Skin epidermis (tissue), 12 donors: ENCODE measurements at regions not wholly inside any gene's neighbourhood (a gene's known extent, or its start where the extent isn't known, plus 50 kb on each side); places are given as distances from the start of the nearest gene placed in this dataset.

Experiments used
- H3K27ac ChIP-seq, 21 experiments: fragments of 200-600 bp; sonication (generic) in 11 of 21; one replicate each; pipeline ENCODE4 v1.5.0; 2020; ENCODE audit warnings: mild to moderate bottlenecking in 3 of 21, inconsistent platforms in 2 of 21, moderate library complexity in 2 of 21
- H3K4me3 ChIP-seq, 7 experiments: fragments of 200-600 bp; sonication (generic) in 2 of 7; one replicate each; pipeline ENCODE4 v1.5.0; 2020; ENCODE audit warnings: inconsistent platforms in 2 of 7, mild to moderate bottlenecking in 2 of 7, moderate library complexity in 1 of 7

- Histone ChIP-seq H3K27ac (no peak overlapping the region), H3K4me3 (no peak overlapping the region)
These were observed 153.8 kb upstream of the SETBP1 start for GRCh38 chr18:44526705-44527415.

DNA sequence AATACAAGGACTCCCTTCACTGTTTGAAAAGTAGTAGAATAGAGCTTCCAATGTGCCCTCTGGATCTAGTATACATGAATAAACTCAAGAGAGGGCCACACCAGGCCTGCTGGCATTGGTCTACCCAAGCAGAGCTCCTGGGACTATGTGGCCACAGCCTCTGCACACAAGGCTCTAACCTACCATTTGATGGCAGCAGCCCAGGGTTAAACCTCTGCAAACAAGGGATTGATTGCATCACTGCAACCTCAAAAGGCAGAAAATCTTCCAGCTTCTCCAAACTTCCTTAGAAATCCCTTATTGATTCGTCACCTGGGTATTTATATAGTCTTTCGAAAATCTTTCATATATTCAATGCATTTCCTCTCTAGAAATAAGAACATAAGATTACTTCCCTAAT lies 147.6 kb upstream of the SETBP1 start:
- H3K4me3 ChIP-seq, result no peak overlapping the region
- no peak overlapping the region for H3K27ac ChIP-seq

- Histone ChIP-seq H3K4me3 (no peak overlapping the region), H3K27ac (no peak overlapping the region)
These were observed 144.6 kb upstream of the SETBP1 start for GRCh38 chr18:44536046-44536445.

DNA sequence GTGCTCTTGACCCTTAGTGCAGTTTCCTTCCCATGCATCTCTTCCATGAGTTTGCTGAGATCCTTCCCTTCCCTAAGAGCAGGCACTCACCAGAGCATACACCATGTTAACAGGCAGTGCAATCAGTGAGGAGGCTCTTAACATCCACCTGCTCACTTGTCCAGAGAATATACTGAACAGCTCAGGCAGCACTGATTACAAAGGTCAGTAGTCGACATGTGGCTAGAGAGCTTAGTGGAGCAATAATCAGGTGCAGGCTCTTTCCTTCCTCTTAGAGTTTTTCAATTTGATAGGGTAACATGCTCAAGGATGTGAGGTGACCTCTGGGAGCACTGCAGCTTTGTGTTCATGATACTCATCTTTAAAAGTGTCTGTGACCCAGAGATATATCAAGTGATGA lies 144.1 kb upstream of the SETBP1 start:
- Histone ChIP-seq H3K27ac (no peak overlapping the region), H3K4me3 (no peak overlapping the region)

DNA sequence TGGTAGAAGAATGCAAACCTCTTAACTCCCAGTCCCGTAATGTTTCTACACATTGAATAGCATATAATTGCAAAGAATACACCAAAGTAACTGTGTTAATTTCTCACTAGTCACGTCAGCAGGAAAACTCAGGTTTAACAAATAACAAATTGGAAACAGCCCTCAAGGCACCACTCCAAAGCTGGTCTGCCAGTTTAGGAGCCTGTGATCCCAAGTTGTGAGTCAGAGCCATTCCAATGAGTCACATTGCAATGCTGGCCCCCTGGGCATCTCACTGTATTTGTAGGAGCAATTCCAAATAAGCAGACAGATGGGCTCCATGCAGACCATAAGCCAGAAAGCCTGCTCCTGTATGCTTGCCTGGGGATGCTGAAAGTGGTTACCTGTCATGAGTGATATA lies 143.2 kb upstream of the SETBP1 start:
- no peak overlapping the region for H3K27ac ChIP-seq
- H3K4me3 ChIP-seq, result no peak overlapping the region

GRCh38 chr18:44539926-44540325 lies 140.8 kb upstream of the SETBP1 start:
- Histone ChIP-seq H3K27ac (no peak overlapping the region), H3K4me3 (no peak overlapping the region)

DNA sequence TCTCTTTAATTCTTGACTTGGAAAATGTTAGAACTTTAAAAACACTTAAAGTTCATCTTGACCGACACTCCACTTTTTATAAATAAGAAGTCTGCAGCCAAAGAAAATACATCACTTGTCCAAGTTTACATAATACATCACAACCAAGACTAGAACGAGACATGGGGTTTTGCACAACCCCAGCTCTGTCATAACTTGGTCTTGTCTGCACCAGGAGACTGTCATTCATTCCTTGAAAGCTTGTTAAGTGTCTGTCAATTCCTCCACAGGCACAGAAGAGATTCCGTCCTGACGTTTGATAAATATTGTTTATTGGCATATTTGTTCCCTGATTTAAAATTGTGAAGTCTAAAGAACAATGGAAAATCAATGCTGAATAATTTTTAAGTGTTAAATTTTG lies 139.5 kb upstream of the SETBP1 start:
- Histone ChIP-seq H3K27ac (no peak overlapping the region), H3K4me3 (no peak overlapping the region)

GRCh38 chr18:44541781-44542180 lies 138.9 kb upstream of the SETBP1 start:
- H3K27ac ChIP-seq, result no peak overlapping the region

DNA sequence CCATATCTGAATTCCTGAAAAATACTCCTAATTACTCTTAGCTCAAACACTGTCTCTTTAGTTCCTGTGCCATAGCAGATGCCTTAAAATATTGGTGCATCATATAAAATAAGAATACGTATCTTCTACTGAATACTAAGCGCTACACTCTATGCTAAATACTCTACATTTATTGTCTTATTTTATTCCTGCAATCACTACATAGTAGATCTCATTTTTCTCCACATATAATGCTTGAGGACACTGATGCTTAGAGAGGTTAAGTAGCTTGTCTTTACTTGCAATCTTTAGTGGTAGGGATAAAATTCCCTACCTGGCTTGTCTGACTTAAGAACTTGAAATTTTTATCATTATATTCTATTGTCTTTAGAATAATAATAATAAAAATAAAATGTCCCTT lies 137.3 kb upstream of the SETBP1 start:
- Histone ChIP-seq H3K27ac (no peak overlapping the region), H3K4me3 (no peak overlapping the region)

More at GRCh38 chr18:44541781-44542180, 138.9 kb upstream of the SETBP1 start:
- no peak overlapping the region for H3K4me3 ChIP-seq

DNA sequence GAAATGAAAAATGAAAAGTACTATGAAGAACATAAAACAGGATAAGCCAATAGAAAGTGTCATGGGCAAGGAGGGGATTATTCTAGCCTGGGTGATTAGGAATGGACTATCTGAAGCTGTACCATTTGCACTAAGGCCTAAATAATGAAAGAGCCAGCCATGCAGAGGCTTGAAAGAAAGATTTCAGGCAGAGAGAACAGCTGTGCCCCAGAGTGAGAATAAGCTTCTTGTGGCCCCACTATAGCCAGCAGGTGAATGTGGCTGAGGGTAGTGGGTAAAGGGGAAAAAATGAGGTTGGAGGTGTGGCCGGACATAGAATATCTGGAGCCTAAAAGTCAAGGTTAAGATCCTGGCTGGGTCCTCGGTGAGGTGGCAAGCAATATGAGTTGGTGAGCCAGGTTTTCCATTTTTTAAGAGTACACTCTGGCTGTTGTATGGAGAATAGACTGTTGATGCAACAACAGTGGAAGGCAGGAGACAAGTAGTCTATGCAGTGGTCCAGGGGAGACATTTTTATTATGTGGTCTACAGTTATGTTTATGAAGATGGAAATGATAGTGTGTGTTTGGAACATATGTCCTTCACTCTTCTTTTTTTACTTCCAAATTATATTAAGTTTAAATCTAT lies 135.2 kb upstream of the SETBP1 start:
- Histone ChIP-seq H3K4me3 (no peak overlapping the region), H3K27ac (no peak overlapping the region)

GRCh38 chr18:44546954-44547353 lies 133.7 kb upstream of the SETBP1 start:
- H3K4me3 ChIP-seq, result no peak overlapping the region
- H3K27ac ChIP-seq, result no peak overlapping the region

DNA sequence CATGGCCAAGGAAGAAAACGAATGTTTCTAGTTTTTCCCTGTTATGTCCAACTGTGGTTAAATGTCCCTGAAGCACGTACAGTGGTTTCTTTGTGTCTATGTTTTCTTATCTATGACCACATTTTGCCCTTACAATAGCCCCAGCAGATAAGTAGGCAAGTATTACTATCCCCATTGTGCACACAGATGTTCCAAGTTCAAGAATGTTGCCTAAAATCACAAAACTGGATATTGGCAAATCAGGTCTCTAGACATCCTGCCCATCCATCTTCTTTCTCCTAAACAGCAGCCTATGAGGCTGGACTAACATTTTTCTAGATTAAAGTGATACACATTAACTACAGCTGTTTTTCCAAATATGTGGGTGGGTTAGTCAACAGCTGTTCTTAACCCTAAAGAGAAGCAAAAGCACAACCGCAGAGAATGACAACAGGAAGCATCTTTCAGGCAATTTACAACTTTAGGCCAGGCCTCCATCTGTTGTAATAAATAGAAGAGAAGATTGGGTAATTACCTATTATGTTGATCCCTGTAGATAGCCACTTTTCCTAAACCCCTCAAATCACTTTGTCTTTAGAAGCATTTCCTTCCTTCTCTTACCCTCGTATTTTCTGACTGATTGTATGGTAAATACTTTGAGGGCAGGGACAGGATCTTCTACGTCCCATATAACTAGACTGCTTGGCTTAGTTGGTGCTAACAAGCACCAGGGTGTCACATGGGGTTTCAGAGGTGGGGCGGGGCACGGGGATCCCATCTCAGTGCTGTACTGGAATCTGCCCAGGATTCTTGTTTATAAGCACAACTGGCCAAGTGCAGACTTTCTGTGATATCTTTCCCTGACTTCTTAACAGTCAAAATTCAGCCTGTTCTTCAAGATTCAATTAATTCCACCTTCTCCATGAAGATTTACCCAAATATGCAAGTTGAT lies 132.1 kb upstream of the SETBP1 start:
- Histone ChIP-seq H3K27ac (peak overlapping the region in 1 of 21 experiments; percentile 14), H3K4me3 (no peak overlapping the region)

DNA sequence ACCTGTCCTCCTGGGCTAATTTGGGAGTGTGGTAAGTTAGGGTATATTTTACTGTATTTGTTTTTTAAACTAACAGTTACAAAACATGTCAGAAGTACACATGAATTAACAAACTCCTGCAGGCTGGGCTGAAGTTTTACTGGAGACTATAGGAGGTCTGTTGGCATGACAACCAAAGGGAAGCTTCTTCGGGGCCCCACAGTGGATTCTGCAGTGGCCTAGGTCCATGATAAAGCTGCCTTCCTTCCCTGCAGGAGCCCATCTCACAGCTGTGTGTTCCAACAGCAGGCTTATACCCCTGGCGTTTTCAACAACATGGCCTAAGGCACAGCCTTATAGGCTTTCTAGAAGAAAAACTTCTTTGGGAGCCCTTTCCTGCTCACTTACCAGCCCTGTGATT lies 128.0 kb upstream of the SETBP1 start:
- H3K27ac ChIP-seq, result no peak overlapping the region
- no peak overlapping the region for H3K4me3 ChIP-seq

- Histone ChIP-seq H3K27ac (peak overlapping the region in 2 of 21 experiments; percentile 41 to 58), H3K4me3 (no peak overlapping the region)
These were observed 124.4 kb upstream of the SETBP1 start for GRCh38 chr18:44556296-44556695.

DNA sequence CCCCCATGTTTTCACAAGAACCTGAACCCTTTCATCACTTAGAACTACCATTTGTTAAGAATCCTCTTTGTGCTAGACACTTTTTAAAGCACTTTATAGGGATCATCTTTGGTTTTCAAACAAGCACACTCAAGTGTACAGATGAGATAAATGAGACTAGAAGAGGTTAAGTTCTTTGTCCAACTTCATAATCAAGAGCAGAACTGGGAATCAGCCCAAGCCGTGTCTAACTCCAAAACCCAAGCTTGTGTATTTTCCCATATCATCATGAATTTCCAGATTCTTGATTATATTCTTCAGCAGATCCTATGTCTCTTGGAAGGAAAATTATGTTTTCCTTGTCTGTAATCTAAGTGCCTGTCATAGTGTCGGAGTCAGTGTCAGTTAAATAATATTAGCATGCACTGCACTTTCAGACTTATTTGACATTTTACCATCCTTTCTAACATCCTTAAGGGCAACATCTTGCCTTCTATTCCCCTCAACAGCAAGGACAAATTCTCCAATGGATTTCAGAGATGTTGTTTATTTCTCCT lies 123.0 kb upstream of the SETBP1 start:
- Histone ChIP-seq H3K4me3 (no peak overlapping the region), H3K27ac (no peak overlapping the region)

- no peak overlapping the region for H3K27ac ChIP-seq
- H3K4me3 ChIP-seq, result no peak overlapping the region
These were observed 121.9 kb upstream of the SETBP1 start for GRCh38 chr18:44558767-44559166.

- no peak overlapping the region for H3K27ac ChIP-seq
- no peak overlapping the region for H3K4me3 ChIP-seq
These were observed 117.7 kb upstream of the SETBP1 start for GRCh38 chr18:44562986-44563385.

- H3K27ac ChIP-seq, result no peak overlapping the region
- no peak overlapping the region for H3K4me3 ChIP-seq
These were observed 115.8 kb upstream of the SETBP1 start for GRCh38 chr18:44564922-44565321.

DNA sequence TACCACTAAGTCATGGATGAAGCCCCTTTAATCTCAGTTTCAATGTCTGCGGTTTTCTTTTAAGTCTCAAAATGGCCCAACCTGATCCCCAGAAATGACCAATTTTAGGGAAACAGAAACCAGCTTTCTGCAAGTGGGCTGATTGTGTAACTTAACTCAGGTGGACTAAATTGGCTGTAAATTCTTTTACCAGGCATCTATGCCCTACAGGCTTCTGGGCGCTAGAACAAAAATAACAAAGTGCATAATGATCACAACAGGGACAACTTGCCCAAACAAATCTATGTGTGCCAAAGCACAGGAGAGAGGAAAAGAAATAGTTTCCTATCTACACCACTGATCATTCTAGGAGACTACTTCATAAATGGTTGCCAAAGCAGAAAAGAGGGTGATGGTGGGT lies 112.3 kb upstream of the SETBP1 start:
- no peak overlapping the region for H3K4me3 ChIP-seq
- H3K27ac ChIP-seq, result no peak overlapping the region

- H3K4me3 ChIP-seq, result no peak overlapping the region
- H3K27ac ChIP-seq, result no peak overlapping the region
These were observed 111.7 kb upstream of the SETBP1 start for GRCh38 chr18:44568986-44569385.
